ENCODE measurements at regions not wholly inside any gene's neighbourhood (a gene's known extent, or its start where the extent isn't known, plus 50 kb on each side); places are given as distances from the start of the nearest gene placed in this dataset.

DNA sequence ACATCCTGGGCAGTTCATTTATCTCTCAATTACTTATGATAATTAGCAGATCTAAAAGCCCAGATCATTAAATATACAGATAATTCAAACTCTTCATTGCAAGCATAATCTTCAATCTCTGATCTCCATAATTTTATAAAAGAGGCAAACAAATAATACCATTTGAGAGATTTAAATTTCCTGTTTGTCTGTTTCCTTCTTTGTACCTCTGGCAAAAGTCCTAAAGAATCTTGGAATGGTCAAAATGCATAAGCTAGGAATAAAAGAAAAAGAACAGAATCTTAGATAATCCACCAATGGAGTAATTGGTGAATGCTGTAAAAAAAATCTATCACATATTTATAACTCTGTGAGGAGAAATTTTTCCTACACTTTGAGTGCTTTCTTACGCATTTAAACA, 1080.9 kb upstream of the ZEB2 start:
- Mint-ChIP-seq H3K27ac (no peak overlapping the region), H3K4me1 (peaks cover 14% of the 10 kb centered on the region; the same call in 2 of the 3 replicates), H3K27me3 (ENCODE audit: insufficient read depth, low read depth, poor library complexity) (no peaks in the 10 kb centered on the region), H3K4me3 (no peak overlapping the region), H3K36me3 (ENCODE audit: low read depth) (no peaks in the 10 kb centered on the region), H3K9me3 (0 out of 3 replicates have a peak, but pooled peaks cover 3% of the 10 kb centered on the region)
- DNase-seq (ENCODE audit: low spot score) (no peak), ATAC-seq (no peak)
- H2AFZ ChIP-seq: no peak overlapping the region
- H3K79me2 ChIP-seq (replicated peaks; ENCODE audit: insufficient read depth): no peaks in the 10 kb centered on the region
- H3F3A ChIP-seq (replicated peaks; ENCODE audit: low read depth): no peaks in the 10 kb centered on the region
- H3K4me1 ChIP-seq (ENCODE audit: insufficient read depth): no peaks in the 10 kb centered on the region
- H3K27me3 ChIP-seq (ENCODE audit: insufficient read depth): no peaks in the 10 kb centered on the region
- no peak overlapping the region for H3K27ac ChIP-seq (ENCODE audit: low read depth)
- no peaks in the 10 kb centered on the region for H3K36me3 ChIP-seq (ENCODE audit: insufficient read depth)
- H3K9me2 ChIP-seq (ENCODE audit: insufficient read depth): no peaks in the 10 kb centered on the region
- TF ChIP-seq, protein P1, sequence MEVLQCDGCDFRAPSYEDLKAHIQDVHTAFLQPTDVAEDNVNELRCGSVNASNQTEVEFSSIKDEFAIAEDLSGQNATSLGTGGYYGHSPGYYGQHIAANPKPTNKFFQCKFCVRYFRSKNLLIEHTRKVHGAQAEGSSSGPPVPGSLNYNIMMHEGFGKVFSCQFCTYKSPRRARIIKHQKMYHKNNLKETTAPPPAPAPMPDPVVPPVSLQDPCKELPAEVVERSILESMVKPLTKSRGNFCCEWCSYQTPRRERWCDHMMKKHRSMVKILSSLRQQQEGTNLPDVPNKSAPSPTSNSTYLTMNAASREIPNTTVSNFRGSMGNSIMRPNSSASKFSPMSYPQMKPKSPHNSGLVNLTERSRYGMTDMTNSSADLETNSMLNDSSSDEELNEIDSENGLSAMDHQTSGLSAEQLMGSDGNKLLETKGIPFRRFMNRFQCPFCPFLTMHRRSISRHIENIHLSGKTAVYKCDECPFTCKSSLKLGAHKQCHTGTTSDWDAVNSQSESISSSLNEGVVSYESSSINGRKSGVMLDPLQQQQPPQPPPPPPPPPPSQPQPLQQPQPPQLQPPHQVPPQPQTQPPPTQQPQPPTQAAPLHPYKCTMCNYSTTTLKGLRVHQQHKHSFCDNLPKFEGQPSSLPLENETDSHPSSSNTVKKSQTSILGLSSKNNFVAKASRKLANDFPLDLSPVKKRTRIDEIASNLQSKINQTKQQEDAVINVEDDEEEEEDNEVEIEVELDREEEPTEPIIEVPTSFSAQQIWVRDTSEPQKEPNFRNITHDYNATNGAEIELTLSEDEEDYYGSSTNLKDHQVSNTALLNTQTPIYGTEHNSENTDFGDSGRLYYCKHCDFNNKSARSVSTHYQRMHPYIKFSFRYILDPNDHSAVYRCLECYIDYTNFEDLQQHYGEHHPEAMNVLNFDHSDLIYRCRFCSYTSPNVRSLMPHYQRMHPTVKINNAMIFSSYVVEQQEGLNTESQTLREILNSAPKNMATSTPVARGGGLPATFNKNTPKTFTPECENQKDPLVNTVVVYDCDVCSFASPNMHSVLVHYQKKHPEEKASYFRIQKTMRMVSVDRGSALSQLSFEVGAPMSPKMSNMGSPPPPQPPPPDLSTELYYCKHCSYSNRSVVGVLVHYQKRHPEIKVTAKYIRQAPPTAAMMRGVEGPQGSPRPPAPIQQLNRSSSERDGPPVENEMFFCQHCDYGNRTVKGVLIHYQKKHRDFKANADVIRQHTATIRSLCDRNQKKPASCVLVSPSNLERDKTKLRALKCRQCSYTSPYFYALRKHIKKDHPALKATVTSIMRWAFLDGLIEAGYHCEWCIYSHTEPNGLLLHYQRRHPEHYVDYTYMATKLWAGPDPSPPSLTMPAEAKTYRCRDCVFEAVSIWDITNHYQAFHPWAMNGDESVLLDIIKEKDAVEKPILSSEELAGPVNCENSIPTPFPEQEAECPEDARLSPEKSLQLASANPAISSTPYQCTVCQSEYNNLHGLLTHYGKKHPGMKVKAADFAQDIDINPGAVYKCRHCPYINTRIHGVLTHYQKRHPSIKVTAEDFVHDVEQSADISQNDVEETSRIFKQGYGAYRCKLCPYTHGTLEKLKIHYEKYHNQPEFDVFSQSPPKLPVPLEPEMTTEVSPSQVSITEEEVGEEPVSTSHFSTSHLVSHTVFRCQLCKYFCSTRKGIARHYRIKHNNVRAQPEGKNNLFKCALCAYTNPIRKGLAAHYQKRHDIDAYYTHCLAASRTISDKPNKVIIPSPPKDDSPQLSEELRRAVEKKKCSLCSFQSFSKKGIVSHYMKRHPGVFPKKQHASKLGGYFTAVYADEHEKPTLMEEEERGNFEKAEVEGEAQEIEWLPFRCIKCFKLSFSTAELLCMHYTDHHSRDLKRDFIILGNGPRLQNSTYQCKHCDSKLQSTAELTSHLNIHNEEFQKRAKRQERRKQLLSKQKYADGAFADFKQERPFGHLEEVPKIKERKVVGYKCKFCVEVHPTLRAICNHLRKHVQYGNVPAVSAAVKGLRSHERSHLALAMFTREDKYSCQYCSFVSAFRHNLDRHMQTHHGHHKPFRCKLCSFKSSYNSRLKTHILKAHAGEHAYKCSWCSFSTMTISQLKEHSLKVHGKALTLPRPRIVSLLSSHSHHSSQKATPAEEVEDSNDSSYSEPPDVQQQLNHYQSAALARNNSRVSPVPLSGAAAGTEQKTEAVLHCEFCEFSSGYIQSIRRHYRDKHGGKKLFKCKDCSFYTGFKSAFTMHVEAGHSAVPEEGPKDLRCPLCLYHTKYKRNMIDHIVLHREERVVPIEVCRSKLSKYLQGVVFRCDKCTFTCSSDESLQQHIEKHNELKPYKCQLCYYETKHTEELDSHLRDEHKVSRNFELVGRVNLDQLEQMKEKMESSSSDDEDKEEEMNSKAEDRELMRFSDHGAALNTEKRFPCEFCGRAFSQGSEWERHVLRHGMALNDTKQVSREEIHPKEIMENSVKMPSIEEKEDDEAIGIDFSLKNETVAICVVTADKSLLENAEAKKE (CRISPR knock-in tag; IDR thresholded peaks at IDR 0.05): no peak
- TF ChIP-seq, protein P2, sequence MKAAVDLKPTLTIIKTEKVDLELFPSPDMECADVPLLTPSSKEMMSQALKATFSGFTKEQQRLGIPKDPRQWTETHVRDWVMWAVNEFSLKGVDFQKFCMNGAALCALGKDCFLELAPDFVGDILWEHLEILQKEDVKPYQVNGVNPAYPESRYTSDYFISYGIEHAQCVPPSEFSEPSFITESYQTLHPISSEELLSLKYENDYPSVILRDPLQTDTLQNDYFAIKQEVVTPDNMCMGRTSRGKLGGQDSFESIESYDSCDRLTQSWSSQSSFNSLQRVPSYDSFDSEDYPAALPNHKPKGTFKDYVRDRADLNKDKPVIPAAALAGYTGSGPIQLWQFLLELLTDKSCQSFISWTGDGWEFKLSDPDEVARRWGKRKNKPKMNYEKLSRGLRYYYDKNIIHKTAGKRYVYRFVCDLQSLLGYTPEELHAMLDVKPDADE (IDR thresholded peaks at IDR 0.05): no peak
- TF ChIP-seq NANOG (IDR thresholded peaks at IDR 0.05; ENCODE audit: borderline replicate concordance): no peak
- no peak for TF ChIP-seq JUNB (IDR thresholded peaks at IDR 0.05; ENCODE audit: unreplicated experiment)
- no peak for TF ChIP-seq EZH2phosphoT487 (IDR thresholded peaks at IDR 0.05; ENCODE audit: unreplicated experiment)
- TF ChIP-seq CREB1 (CRISPR knock-in tag; IDR thresholded peaks at IDR 0.05; ENCODE audit: low read depth): no peak
- no peak overlapping the region for H3K4me2 ChIP-seq
- no peaks in the 10 kb centered on the region for H4K20me1 ChIP-seq (replicated peaks; ENCODE audit: insufficient read depth)
- H3K4me3 ChIP-seq: no peak overlapping the region

Measured in GM23338 (cell line).